ENCODE measurements at regions not wholly inside any gene's neighbourhood (a gene's known extent, or its start where the extent isn't known, plus 50 kb on each side); places are given as distances from the start of the nearest gene placed in this dataset.
A peak's percentile ranks its signal among the peaks of the same experiment; 100 is the strongest.

GRCh38 chr1:87899746-87900145 is 571.1 kb downstream of the LMO4 start:
- DNase-seq (ENCODE audit: low read depth in 1 of 2, low spot score in 1 of 2) = no peak
- no peak for TF ChIP-seq JUND (IDR thresholded peaks at IDR 0.05; ENCODE audit: low read depth)
- in situ Hi-C loops (cut with HindIII; ENCODE audit: low pct_unique_long_range_greater_than_20kb, low sequenced_read_pairs) = no loop called here

- TF ChIP-seq JUND (IDR thresholded peaks at IDR 0.05; ENCODE audit: low read depth) = no peak
- in situ Hi-C loops (cut with HindIII; ENCODE audit: low pct_unique_long_range_greater_than_20kb, low sequenced_read_pairs) = no loop called here
- peak in 1 of 2 experiments; percentile 24 for DNase-seq (ENCODE audit: low read depth in 1 of 2, low spot score in 1 of 2)
These were observed 574.1 kb downstream of the LMO4 start for GRCh38 chr1:87902830-87903229.

- no peak for TF ChIP-seq JUND (IDR thresholded peaks at IDR 0.05; ENCODE audit: low read depth)
- DNase-seq (ENCODE audit: low read depth in 1 of 2, low spot score in 1 of 2) = no peak
- in situ Hi-C loops (cut with HindIII; ENCODE audit: low pct_unique_long_range_greater_than_20kb, low sequenced_read_pairs) = no loop called here
These were observed 574.6 kb downstream of the LMO4 start for GRCh38 chr1:87903242-87903641.

GRCh38 chr1:87904651-87905050 is 576.0 kb downstream of the LMO4 start:
- in situ Hi-C loops (cut with HindIII; ENCODE audit: low pct_unique_long_range_greater_than_20kb, low sequenced_read_pairs) = no loop called here
- no peak for TF ChIP-seq JUND (IDR thresholded peaks at IDR 0.05; ENCODE audit: low read depth)

GRCh38 chr1:87905651-87906050 is 577.0 kb downstream of the LMO4 start:
- in situ Hi-C loops (cut with HindIII; ENCODE audit: low pct_unique_long_range_greater_than_20kb, low sequenced_read_pairs) = no loop called here
- TF ChIP-seq JUND (IDR thresholded peaks at IDR 0.05; ENCODE audit: low read depth) = no peak
- no peak for DNase-seq (ENCODE audit: low read depth in 1 of 2, low spot score in 1 of 2)

More at GRCh38 chr1:87904651-87905050, 576.0 kb downstream of the LMO4 start:
- DNase-seq (ENCODE audit: low read depth in 1 of 2, low spot score in 1 of 2) = no peak

GRCh38 chr1:87906078-87906477 is 577.4 kb downstream of the LMO4 start:
- TF ChIP-seq JUND (IDR thresholded peaks at IDR 0.05; ENCODE audit: low read depth) = no peak
- in situ Hi-C loops (cut with HindIII; ENCODE audit: low pct_unique_long_range_greater_than_20kb, low sequenced_read_pairs) = no loop called here
- DNase-seq (ENCODE audit: low read depth in 1 of 2, low spot score in 1 of 2) = no peak

- in situ Hi-C loops (cut with HindIII; ENCODE audit: low pct_unique_long_range_greater_than_20kb, low sequenced_read_pairs) = no loop called here
- DNase-seq (ENCODE audit: low read depth in 1 of 2, low spot score in 1 of 2) = no peak
- no peak for TF ChIP-seq JUND (IDR thresholded peaks at IDR 0.05; ENCODE audit: low read depth)
These were observed 584.7 kb downstream of the LMO4 start for GRCh38 chr1:87913361-87913760.

- in situ Hi-C loops (cut with HindIII; ENCODE audit: low pct_unique_long_range_greater_than_20kb, low sequenced_read_pairs) = no loop called here
- DNase-seq (ENCODE audit: low read depth in 1 of 2, low spot score in 1 of 2) = no peak
- no peak for TF ChIP-seq JUND (IDR thresholded peaks at IDR 0.05; ENCODE audit: low read depth)
These were observed 585.7 kb downstream of the LMO4 start for GRCh38 chr1:87914396-87914795.

GRCh38 chr1:87915771-87916170 is 587.1 kb downstream of the LMO4 start:
- TF ChIP-seq JUND (IDR thresholded peaks at IDR 0.05; ENCODE audit: low read depth) = no peak
- in situ Hi-C loops (cut with HindIII; ENCODE audit: low pct_unique_long_range_greater_than_20kb, low sequenced_read_pairs) = no loop called here
- no peak for DNase-seq (ENCODE audit: low read depth in 1 of 2, low spot score in 1 of 2)

- TF ChIP-seq JUND (IDR thresholded peaks at IDR 0.05; ENCODE audit: low read depth) = no peak
- in situ Hi-C loops (cut with HindIII; ENCODE audit: low pct_unique_long_range_greater_than_20kb, low sequenced_read_pairs) = no loop called here
- no peak for DNase-seq (ENCODE audit: low read depth in 1 of 2, low spot score in 1 of 2)
These were observed 588.3 kb downstream of the LMO4 start for GRCh38 chr1:87916965-87917364.

- no peak for DNase-seq (ENCODE audit: low read depth in 1 of 2, low spot score in 1 of 2)
- TF ChIP-seq JUND (IDR thresholded peaks at IDR 0.05; ENCODE audit: low read depth) = no peak
- in situ Hi-C loops (cut with HindIII; ENCODE audit: low pct_unique_long_range_greater_than_20kb, low sequenced_read_pairs) = no loop called here
These were observed 589.7 kb downstream of the LMO4 start for GRCh38 chr1:87918398-87918797.

GRCh38 chr1:87922885-87923284 is 594.2 kb downstream of the LMO4 start:
- no peak for TF ChIP-seq JUND (IDR thresholded peaks at IDR 0.05; ENCODE audit: low read depth)
- DNase-seq (ENCODE audit: low read depth in 1 of 2, low spot score in 1 of 2) = no peak
- in situ Hi-C loops (cut with HindIII; ENCODE audit: low pct_unique_long_range_greater_than_20kb, low sequenced_read_pairs) = no loop called here

- peak in 1 of 2 experiments; percentile 6 for DNase-seq (ENCODE audit: low read depth in 1 of 2, low spot score in 1 of 2)
- TF ChIP-seq JUND (IDR thresholded peaks at IDR 0.05; ENCODE audit: low read depth) = no peak
- in situ Hi-C loops (cut with HindIII; ENCODE audit: low pct_unique_long_range_greater_than_20kb, low sequenced_read_pairs) = no loop called here
These were observed 597.6 kb downstream of the LMO4 start for GRCh38 chr1:87926131-87926830.

- in situ Hi-C loops (cut with HindIII; ENCODE audit: low pct_unique_long_range_greater_than_20kb, low sequenced_read_pairs) = no loop called here
- no peak for TF ChIP-seq JUND (IDR thresholded peaks at IDR 0.05; ENCODE audit: low read depth)
- no peak for DNase-seq (ENCODE audit: low read depth in 1 of 2, low spot score in 1 of 2)
These were observed 598.2 kb downstream of the LMO4 start for GRCh38 chr1:87926921-87927320.

All from T47D (cell line).